HG03097 (cell line): ENCODE measurements at regions not wholly inside any gene's neighbourhood (a gene's known extent, or its start where the extent isn't known, plus 50 kb on each side); places are given as distances from the start of the nearest gene placed in this dataset.

ENCODE experiments used
- ATAC-seq: cut with Tn5 transposase; IDR thresholded peaks from one replicate; pipeline ENCODE4 v1.9.1; 2021; ENCODE audit not compliant: unreplicated experiment, low FRiP score

- no peak for ATAC-seq
Measured at GRCh38 chr1:34460193-34460592, 283.5 kb downstream of the C1orf94 start.

- no peak for ATAC-seq
Measured at GRCh38 chr1:34470401-34470800, 284.4 kb upstream of the GJB5 start.

- no peak for ATAC-seq
Measured at GRCh38 chr1:34474566-34474965, 280.3 kb upstream of the GJB5 start.

- ATAC-seq = no peak
Measured at GRCh38 chr1:34476371-34476770, 278.5 kb upstream of the GJB5 start.

- ATAC-seq = no peak
Measured at GRCh38 chr1:34477632-34478141, 277.2 kb upstream of the GJB5 start.

- ATAC-seq = no peak
Measured at GRCh38 chr1:34478515-34479076, 276.3 kb upstream of the GJB5 start.

- ATAC-seq = no peak
Measured at GRCh38 chr1:34479731-34480130, 275.1 kb upstream of the GJB5 start.

GRCh38 chr1:34488080-34488708, 266.7 kb upstream of the GJB5 start:
- ATAC-seq = no peak

- ATAC-seq = no peak
Measured at GRCh38 chr1:34500451-34500850, 254.4 kb upstream of the GJB5 start.

- no peak for ATAC-seq
Measured at GRCh38 chr1:34511802-34512201, 243.0 kb upstream of the GJB5 start.

GRCh38 chr1:34518146-34518699, 236.6 kb upstream of the GJB5 start:
- ATAC-seq = no peak

GRCh38 chr1:34520111-34520510, 234.7 kb upstream of the GJB5 start:
- ATAC-seq = no peak

GRCh38 chr1:34524783-34525182, 230.1 kb upstream of the GJB5 start:
- ATAC-seq = no peak

- peak; percentile 51 for ATAC-seq
Measured at GRCh38 chr1:34529935-34530859, 224.7 kb upstream of the GJB5 start.

GRCh38 chr1:34532113-34532512, 222.7 kb upstream of the GJB5 start:
- ATAC-seq = no peak

GRCh38 chr1:34538481-34538880, 216.4 kb upstream of the GJB5 start:
- no peak for ATAC-seq

- ATAC-seq = no peak
Measured at GRCh38 chr1:34547046-34547674, 207.7 kb upstream of the GJB5 start.

- ATAC-seq = no peak
Measured at GRCh38 chr1:34549199-34549598, 205.6 kb upstream of the GJB5 start.

- no peak for ATAC-seq
Measured at GRCh38 chr1:34578306-34578705, 176.5 kb upstream of the GJB5 start.

- no peak for ATAC-seq
Measured at GRCh38 chr1:34582356-34582755, 172.5 kb upstream of the GJB5 start.

GRCh38 chr1:34587761-34588160, 167.1 kb upstream of the GJB5 start:
- ATAC-seq = no peak
